ENCODE measurements at regions not wholly inside any gene's neighbourhood (a gene's known extent, or its start where the extent isn't known, plus 50 kb on each side); places are given as distances from the start of the nearest gene placed in this dataset.

- DNase-seq, result no peak
Measured at GRCh38 chr16:79772784-79773183, 172.2 kb upstream of the MAF start.

- no peak for DNase-seq
Measured at GRCh38 chr16:79772048-79772447, 171.5 kb upstream of the MAF start.

GRCh38 chr16:79770244-79771064 lies 169.9 kb upstream of the MAF start:
- DNase-seq, result peak in 13 of 14 donors; percentile 32 to 84 (median 65)

GRCh38 chr16:79769928-79770243 lies 169.3 kb upstream of the MAF start:
- DNase-seq, result no peak

GRCh38 chr16:79769270-79769927 lies 168.9 kb upstream of the MAF start:
- DNase-seq, result peak in 3 of 14 donors; percentile 1 to 40 (median 5)

DNA sequence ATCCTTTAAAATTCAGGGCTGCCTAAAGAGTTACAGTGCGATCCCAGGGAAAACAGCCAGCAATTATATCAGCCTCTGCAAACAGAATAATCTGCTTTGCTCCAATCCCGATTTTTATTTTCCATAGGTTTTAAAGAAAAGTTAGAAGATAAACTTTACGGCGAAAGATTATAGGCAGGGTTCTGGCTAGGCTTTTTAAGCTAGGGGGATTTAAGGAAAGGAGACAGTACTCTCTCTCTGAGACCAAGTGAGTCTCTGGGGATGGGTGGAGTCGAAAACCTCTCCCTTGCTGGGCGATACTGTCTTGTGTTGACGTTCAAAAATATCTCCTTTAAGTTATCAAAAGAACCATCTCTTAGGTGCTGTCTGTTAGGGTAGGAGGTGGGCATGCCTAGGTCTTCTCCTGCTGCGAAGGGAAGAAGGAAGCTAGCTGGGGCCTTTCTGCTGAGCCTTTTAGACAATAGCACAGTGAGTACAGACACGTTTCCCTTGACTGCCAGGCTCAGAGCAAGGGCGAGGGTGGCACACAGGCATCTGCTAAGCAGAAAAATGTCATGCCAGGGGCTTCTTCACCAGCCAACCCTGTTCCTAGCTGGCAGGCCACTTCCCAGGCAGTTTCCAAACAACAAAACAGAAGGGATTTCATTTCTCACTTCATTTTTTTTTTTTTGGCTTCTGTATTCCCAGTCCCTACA lies 167.9 kb upstream of the MAF start:
- DNase-seq, result peak in 8 of 14 donors; percentile 7 to 80 (median 22)

- peak in 7 of 14 donors; percentile 16 to 56 (median 23) for DNase-seq
Measured at GRCh38 chr16:79767421-79768275, 167.1 kb upstream of the MAF start.

- DNase-seq, result no peak
Measured at GRCh38 chr16:79765901-79766394, 165.4 kb upstream of the MAF start.

GRCh38 chr16:79765431-79765830 lies 164.9 kb upstream of the MAF start:
- DNase-seq, result no peak

DNA sequence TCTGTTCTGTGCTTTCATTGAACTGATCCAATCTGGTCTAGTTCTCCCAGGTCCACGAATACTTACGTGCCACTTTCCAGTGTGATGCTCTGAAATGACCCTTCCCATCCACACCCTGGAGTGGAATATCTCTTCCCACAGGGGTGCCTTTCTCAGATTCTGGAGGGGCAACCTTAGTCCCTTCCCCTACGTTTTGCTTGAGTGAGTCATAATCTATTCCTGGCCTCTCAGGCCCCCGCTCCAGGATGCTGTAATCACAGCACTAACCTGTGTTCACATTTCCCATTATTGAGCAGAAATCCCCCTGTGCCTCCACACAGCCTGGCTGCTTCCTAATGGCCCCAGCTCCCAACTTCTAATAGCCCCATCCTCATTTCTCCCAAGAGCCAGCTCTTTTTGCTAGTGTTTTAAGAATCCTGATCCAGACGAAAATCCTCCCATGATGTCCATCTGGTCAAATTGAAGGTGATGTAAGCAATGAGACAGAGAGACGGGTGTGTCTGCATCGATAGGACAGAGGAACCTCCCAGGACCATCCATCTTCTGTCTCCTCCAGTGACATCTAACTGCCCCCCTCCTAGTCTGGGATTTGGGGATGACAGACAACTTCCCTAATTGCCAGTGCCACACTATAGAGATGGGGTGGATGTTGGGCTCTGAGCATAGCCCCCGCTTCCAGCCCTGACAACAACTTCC lies 164.0 kb upstream of the MAF start:
- no peak for DNase-seq

DNA sequence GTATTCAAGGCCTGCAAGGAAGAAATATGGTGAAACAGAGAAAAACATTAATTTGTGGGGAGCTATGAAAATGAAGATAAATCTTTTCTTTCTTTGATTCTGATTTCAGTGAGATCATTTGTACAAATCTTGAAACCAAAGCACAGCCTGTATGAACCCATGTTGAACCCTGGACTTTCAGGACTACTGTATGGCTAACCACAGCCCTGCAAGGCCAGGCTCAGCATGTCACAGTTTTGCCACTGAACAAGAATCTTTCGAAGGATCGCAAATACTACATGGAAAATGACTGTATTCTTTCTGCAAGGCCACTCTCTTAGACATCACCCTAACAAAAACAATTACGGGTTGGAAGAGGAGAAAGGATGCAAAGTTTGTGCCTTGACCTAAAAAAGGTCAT lies 161.7 kb upstream of the MAF start:
- DNase-seq, result no peak

GRCh38 chr16:79758615-79759346 lies 158.2 kb upstream of the MAF start:
- no peak for DNase-seq

DNA sequence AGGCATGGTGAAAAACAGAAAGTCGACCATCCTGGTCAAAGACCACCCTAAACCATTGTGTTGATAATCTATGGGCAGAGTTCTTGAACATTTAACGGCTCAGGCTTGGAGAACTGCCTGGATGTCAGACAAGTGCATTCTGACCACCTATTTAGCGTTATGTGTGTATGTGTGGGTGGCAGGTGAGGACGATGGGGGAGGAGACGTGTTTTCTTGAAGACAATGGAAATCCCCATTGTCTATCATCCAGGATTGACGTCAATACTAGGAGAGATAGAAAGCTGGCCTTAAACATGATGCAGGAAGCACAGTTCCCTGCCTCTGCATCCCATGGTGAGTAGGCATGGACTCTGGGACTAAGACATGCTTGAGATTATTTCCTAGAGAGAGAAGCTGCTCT lies 157.4 kb upstream of the MAF start:
- no peak for DNase-seq

DNA sequence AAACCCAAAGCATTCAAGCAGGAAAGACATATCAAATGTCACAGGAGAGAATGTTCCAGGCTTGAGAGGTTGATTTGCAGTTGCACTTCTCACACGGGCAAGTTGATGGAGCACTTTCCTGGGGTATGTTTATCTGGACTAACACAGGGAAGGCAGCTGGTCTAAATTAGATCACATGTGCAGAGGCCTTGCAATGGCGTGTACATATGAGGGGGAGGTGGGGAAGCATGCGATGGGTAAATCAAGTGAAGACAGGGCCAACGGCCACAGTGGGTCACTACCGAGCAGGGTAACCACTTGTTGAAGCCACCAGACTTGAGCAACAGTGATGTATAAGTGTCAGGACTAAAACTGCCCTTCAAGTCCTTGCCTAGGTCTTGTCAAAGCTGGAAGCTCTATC lies 156.6 kb upstream of the MAF start:
- DNase-seq, result no peak

- DNase-seq, result no peak
Measured at GRCh38 chr16:79756571-79756970, 156.0 kb upstream of the MAF start.

- DNase-seq, result no peak
Measured at GRCh38 chr16:79754501-79754900, 154.0 kb upstream of the MAF start.

- DNase-seq, result no peak
Measured at GRCh38 chr16:79754081-79754480, 153.5 kb upstream of the MAF start.

- no peak for DNase-seq
Measured at GRCh38 chr16:79753286-79753685, 152.7 kb upstream of the MAF start.

- DNase-seq, result no peak
Measured at GRCh38 chr16:79752396-79752795, 151.9 kb upstream of the MAF start.

DNA sequence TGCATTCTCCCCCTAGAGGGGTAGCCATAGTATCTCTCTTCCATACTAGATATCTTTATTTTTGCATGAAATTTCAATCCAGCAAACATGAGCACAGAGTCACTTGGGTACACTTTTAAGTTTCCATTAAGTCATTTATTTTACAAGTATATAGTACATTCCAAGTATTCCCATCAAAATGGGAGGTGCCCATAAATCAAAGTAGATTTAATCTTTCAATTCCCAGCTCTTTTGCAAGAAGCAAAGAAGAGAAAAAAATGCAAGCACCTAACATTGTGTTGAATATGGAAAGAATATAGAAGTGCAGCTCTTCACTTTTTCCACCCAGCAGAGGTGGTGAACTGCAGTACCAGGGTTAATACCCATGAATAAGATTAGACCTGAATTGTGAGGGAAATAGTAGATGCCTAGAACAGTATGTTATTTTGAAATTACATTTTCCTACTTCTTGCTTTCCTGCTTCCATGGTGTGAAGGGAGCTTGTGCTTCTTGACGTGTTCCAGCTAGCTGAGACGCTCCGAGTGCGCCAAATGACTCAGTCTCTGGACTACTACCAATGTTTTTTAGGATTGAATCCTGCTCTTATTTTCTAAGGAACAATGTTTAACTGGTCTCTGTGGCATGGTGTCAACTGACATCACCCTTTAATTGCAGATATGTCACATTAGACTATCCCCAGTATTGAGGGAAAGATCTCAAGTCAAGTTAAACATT lies 151.1 kb upstream of the MAF start:
- DNase-seq, result peak in 2 of 14 donors; percentile 3 to 27
